ENCODE measurements at regions not wholly inside any gene's neighbourhood (a gene's known extent, or its start where the extent isn't known, plus 50 kb on each side); places are given as distances from the start of the nearest gene placed in this dataset.

DNA sequence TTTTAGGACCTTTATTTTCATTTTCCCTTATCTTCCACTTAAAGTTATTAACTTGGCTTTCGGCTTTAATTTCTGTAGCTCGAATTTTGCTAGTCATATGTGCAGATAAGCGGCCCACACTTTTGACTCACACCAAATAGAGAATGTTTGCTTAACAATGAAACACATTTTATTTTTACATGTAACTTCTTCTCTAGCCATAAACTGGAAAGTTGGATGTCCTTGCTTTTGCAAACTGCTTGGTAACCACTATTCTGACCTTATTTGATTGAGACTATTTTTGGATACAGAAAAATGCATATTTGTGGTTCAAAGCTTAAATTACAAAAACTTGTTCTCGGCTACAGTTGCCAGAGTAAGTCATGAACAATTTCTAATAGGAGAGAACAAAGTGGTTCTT lies 600.0 kb downstream of the KCTD12 start:
- TF ChIP-seq, protein P1, sequence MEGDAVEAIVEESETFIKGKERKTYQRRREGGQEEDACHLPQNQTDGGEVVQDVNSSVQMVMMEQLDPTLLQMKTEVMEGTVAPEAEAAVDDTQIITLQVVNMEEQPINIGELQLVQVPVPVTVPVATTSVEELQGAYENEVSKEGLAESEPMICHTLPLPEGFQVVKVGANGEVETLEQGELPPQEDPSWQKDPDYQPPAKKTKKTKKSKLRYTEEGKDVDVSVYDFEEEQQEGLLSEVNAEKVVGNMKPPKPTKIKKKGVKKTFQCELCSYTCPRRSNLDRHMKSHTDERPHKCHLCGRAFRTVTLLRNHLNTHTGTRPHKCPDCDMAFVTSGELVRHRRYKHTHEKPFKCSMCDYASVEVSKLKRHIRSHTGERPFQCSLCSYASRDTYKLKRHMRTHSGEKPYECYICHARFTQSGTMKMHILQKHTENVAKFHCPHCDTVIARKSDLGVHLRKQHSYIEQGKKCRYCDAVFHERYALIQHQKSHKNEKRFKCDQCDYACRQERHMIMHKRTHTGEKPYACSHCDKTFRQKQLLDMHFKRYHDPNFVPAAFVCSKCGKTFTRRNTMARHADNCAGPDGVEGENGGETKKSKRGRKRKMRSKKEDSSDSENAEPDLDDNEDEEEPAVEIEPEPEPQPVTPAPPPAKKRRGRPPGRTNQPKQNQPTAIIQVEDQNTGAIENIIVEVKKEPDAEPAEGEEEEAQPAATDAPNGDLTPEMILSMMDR (IDR thresholded peaks at IDR 0.05) = no peak
- no peak for TF ChIP-seq POLR2A (IDR thresholded peaks at IDR 0.05)

All from body of pancreas (tissue), 4 donors.